ENCODE measurements at regions not wholly inside any gene's neighbourhood (a gene's known extent, or its start where the extent isn't known, plus 50 kb on each side); places are given as distances from the start of the nearest gene placed in this dataset.
"Not testable (repeated sequence)": the region's sequence is repeated elsewhere in the genome, so short reads cannot be mapped to it uniquely, and the experiment has no call there.

GRCh38 chr12:67025543-67026114 is 243.5 kb upstream of the CAND1 start:
- no peaks in the 10 kb centered on the region for H3K9me3 ChIP-seq
- peak; percentile 19 for DNase-seq
- H3K27me3 ChIP-seq: peaks cover 6% of the 10 kb centered on the region
- no peaks in the 10 kb centered on the region for H3K36me3 ChIP-seq
- H3K4me3 ChIP-seq: no peak overlapping the region

GRCh38 chr12:67026487-67027246 is 242.5 kb upstream of the CAND1 start:
- Histone ChIP-seq H3K9me3 (no peaks in the 10 kb centered on the region), H3K4me3 (no peak overlapping the region), H3K27me3 (peaks cover 6% of the 10 kb centered on the region), H3K36me3 (no peaks in the 10 kb centered on the region)
- no peak for DNase-seq

GRCh38 chr12:67028529-67028928 is 240.6 kb upstream of the CAND1 start:
- no peak for DNase-seq
- H3K9me3 ChIP-seq: no peaks in the 10 kb centered on the region
- H3K27me3 ChIP-seq: peaks cover 4% of the 10 kb centered on the region
- no peaks in the 10 kb centered on the region for H3K36me3 ChIP-seq
- H3K4me3 ChIP-seq: no peak overlapping the region

DNA sequence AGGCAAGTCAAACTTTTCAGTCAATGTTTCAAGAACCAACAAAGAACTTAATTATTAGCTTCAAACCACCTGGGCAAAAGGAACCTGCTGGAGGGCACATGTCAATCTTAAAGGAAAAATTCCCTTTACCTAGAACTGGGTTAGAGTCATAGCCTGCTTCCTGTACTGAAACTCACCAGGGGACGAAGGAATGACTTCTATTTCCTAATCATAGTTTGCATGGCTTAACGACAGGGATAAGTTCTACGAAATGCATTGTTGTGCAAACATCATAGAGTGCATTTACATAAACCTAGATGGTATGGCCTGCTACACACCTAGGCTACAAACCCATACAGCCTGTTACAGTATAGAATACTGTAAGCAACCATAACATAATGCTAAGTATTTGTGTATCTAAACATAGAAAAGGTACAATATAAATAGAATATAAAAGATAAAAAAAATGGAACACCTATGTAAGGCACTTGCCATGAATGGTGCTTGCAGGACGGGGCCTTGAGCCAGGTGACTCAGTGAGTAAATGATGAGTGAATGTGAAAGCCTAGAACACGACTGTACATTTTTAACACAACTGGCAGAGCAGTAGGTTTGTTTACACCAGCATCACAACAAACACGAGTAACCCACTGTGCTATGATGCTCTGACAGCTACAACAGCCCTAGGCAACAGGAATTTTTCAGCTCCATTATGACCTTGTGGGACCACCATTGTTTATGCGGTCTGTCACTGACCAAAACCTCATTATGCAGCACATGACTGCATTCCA is 234.9 kb upstream of the CAND1 start:
- H3K9me3 ChIP-seq: no peaks in the 10 kb centered on the region
- peaks cover 3% of the 10 kb centered on the region; the same call in 1 of the 2 replicates for H3K27me3 ChIP-seq
- no peak overlapping the region for H3K4me3 ChIP-seq
- H3K36me3 ChIP-seq: no peaks in the 10 kb centered on the region
- peak; percentile 46 for DNase-seq

GRCh38 chr12:67035121-67035520 is 234.0 kb upstream of the CAND1 start:
- Histone ChIP-seq H3K27me3 (peaks cover 3% of the 10 kb centered on the region; the same call in 1 of the 2 replicates), H3K9me3 (no peaks in the 10 kb centered on the region), H3K4me3 (no peak overlapping the region), H3K36me3 (no peaks in the 10 kb centered on the region)
- DNase-seq: no peak

DNA sequence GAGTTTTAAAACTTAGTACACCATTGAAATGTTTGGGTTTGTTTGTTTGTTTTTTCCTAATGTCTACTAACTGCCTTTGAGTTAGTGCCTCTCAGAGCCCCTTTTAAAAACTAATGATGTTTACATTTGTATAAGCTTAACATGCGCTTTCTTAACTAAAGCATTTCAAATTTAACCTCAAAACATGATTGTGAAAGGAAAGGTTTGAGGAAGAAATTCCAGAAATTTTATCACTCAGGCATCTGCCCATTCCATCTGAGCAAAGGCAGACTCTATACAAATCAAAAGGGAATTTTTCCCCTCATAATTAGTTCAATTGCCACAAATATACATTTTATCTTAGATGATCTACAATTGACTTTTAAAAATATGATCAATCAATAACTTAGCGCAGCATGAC is 230.7 kb upstream of the CAND1 start:
- Histone ChIP-seq H3K4me3 (no peak overlapping the region), H3K9me3 (no peaks in the 10 kb centered on the region), H3K36me3 (no peaks in the 10 kb centered on the region), H3K27me3 (0 out of 2 replicates have a peak, but pooled peaks cover 3% of the 10 kb centered on the region)
- DNase-seq: no peak

DNA sequence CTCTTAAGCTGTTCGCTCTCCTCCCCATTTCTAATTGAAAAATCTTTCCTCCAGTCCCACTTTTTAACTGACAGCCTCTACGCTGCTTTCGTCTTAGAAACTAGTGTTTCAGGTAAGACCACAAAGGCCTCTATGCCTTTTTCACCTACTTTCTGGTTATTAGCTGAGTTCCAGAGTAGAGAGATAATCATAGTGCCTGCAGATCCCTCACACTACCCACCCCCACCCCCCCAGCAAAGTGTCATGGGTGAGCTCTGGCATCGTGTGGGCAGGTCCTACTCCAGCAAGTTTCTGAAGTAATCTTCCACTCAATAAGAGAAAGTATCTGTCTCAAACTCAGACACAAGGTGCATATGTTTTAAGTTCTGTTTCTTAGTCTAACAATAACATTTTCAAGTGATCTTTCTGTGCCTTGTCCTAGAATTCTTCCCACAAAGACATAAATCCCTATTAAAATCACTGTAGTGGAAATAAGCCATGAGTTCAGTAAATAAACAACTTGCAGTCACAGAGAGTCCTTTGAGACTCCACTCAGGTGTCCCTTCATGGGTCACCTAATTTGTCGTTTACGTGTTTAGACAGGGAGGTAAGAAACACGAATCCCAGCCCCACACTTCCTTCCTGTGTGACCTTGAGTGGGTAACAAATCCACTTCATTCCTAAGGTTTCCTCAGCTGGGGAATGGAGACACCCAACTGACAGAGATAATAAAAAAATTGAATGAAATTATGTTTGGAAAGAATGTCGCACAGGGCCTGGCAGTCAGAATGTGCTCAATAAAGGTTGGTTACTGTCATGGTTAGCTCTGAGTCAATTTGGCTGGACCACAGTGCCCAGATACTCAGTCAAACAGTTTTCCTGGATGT is 228.9 kb upstream of the CAND1 start:
- Histone ChIP-seq H3K36me3 (no peaks in the 10 kb centered on the region), H3K27me3 (no peaks in the 10 kb centered on the region), H3K9me3 (no peaks in the 10 kb centered on the region), H3K4me3 (no peak overlapping the region)
- no peak for DNase-seq

DNA sequence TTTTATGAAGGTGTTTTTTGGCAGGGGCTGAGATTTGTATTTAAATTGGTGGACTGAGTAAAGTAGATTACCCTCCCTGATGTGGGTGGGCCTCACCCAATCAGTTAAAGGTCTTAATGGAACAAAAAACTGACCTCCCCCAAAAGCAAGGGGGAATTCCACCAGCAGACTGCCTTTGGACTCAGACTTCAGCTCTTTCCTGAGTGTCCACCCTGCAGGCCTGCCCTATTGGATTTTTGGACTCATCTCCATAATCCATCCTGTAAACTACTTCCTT is 228.4 kb upstream of the CAND1 start:
- Histone ChIP-seq H3K36me3 (no peaks in the 10 kb centered on the region), H3K27me3 (0 out of 2 replicates have a peak, but pooled peaks cover 1% of the 10 kb centered on the region), H3K4me3 (no peak overlapping the region), H3K9me3 (no peaks in the 10 kb centered on the region)
- DNase-seq: no peak

GRCh38 chr12:67042697-67043131 is 226.4 kb upstream of the CAND1 start:
- DNase-seq: no peak
- H3K4me3 ChIP-seq: no peak overlapping the region
- peaks cover 10% of the 10 kb centered on the region for H3K27me3 ChIP-seq
- no peaks in the 10 kb centered on the region for H3K36me3 ChIP-seq
- H3K9me3 ChIP-seq: no peaks in the 10 kb centered on the region

DNA sequence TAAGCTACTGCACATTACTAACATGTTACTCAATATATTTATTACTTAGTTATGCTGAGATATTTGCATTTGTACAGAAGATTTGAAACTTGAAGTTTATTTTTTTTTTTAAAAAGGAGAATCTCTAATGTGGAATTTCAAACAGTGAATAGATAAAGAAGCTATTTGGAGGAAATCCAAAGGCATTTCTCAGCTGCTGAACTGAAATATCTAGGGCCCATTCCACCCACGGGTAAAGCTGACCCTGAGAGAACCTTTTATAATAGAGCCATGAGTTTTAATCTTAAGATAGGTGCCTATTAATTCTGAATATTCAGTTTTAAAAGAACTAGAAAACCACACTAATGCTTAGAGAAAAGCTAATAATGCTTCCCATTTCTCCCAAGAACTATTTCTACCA is 225.4 kb upstream of the CAND1 start:
- no peaks in the 10 kb centered on the region for H3K9me3 ChIP-seq
- peaks cover 10% of the 10 kb centered on the region for H3K27me3 ChIP-seq
- H3K36me3 ChIP-seq: no peaks in the 10 kb centered on the region
- no peak for DNase-seq
- H3K4me3 ChIP-seq: no peak overlapping the region

- Histone ChIP-seq H3K9me3 (no peaks in the 10 kb centered on the region), H3K36me3 (no peaks in the 10 kb centered on the region), H3K27me3 (peaks cover 10% of the 10 kb centered on the region), H3K4me3 (no peak overlapping the region)
- no peak for DNase-seq
Observed at GRCh38 chr12:67045650-67046049, 223.5 kb upstream of the CAND1 start.

DNA sequence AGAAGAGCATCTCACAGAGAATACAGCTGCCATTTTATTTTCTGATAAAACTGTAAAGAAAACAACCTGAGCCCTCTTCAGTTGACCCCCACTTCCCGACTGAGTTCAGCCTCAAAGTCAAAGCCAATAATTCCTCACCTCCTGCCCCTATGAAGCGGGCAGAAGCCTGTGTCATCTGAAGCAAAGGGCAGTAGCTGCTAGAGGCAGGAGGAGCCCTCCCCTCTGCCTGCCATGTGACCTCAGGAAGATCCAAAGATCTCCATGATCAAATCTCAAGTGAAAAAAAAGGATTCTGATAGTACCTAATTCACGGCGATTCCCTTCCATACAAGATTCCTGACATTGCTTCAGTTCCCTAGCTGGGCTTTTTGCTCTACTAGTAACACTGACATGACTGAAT is 223.1 kb upstream of the CAND1 start:
- Histone ChIP-seq H3K9me3 (no peaks in the 10 kb centered on the region), H3K4me3 (no peak overlapping the region), H3K27me3 (peaks cover 10% of the 10 kb centered on the region), H3K36me3 (no peaks in the 10 kb centered on the region)
- no peak for DNase-seq

DNA sequence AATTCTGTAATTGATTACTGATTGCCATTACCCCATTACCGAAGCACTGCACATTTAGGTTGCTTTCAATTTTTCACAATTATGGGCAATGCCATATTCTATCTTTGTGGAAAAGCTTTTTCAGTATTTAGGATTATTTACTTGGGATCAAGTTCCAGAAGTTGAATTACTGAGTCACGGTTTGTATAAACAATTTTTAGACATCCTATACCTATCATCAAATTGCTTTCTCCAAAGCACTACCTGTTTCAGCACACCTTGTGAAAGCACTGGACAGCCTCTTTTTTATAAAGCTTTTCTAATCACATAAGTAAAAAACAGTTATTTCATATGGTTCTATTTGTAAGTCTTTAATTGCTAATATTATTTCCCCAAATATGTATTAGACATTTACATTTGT is 221.5 kb upstream of the CAND1 start:
- Histone ChIP-seq H3K9me3 (no peaks in the 10 kb centered on the region), H3K4me3 (no peak overlapping the region), H3K27me3 (peaks cover 10% of the 10 kb centered on the region), H3K36me3 (no peaks in the 10 kb centered on the region)
- no peak for DNase-seq

DNA sequence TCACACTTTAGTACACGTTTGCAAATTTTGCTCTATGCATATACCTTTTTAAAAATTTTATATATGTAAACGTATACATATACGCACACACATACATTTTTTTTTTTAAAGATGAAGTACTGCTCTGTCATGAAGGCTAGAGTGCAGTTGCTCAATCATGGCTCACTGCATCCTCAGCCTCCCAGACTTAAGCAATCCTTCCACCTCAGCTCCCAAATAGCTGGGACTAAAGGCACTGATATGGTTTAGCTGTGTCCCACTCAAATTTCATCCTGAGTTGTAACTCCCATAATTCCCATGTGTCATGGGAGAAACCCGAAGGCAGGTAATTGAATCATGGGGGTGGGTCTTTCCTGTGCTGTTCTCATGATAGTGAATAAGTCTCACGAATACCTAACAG is 220.8 kb upstream of the CAND1 start:
- Histone ChIP-seq H3K36me3 (no peaks in the 10 kb centered on the region), H3K9me3 (no peaks in the 10 kb centered on the region), H3K4me3 (no peak overlapping the region), H3K27me3 (peaks cover 10% of the 10 kb centered on the region)
- no peak for DNase-seq

DNA sequence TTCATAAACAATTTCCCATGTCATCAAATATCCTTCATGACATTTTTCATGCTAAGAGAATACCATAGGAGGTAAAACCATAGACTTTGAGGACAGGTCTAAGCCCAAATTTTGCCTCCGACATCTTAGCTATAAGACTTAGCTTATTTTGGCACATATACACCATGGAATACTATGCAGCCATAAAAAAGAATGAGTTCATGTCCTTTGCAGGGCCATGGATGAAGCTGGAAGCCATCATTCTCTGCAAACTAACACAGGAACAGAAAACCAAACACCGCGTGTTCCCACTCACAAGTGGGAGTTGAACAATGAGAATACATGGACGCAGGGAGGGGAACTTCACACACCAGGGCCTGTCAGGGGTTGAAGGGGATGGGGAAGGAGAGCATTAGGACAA is 220.0 kb upstream of the CAND1 start:
- H3K4me3 ChIP-seq, H3K36me3 ChIP-seq, DNase-seq, H3K9me3 ChIP-seq: not testable (repeated sequence)
- peaks cover 10% of the 10 kb centered on the region for H3K27me3 ChIP-seq

- H3K9me3 ChIP-seq: no peaks in the 10 kb centered on the region
- no peaks in the 10 kb centered on the region for H3K36me3 ChIP-seq
- peaks cover 3% of the 10 kb centered on the region; the same call in 1 of the 2 replicates for H3K27me3 ChIP-seq
- H3K4me3 ChIP-seq: no peak overlapping the region
- no peak for DNase-seq
Observed at GRCh38 chr12:67052981-67053380, 216.2 kb upstream of the CAND1 start.

- H3K27me3 ChIP-seq: peaks cover 3% of the 10 kb centered on the region; the same call in 1 of the 2 replicates
- no peak overlapping the region for H3K4me3 ChIP-seq
- no peak for DNase-seq
- no peaks in the 10 kb centered on the region for H3K9me3 ChIP-seq
- no peaks in the 10 kb centered on the region for H3K36me3 ChIP-seq
Observed at GRCh38 chr12:67056329-67056728, 212.8 kb upstream of the CAND1 start.
